GM23248 (cell line): ENCODE measurements at regions not wholly inside any gene's neighbourhood (a gene's known extent, or its start where the extent isn't known, plus 50 kb on each side); places are given as distances from the start of the nearest gene placed in this dataset.
A peak's percentile ranks its signal among the peaks of the same experiment; 100 is the strongest.

Source experiments
- DNase-seq: peaks from one replicate; pipeline ENCODE4 v3.0.0-alpha.2; 2015
- H2AFZ ChIP-seq: fragments of 200-600 bp; sonication (generic); 2 replicates; pipeline ENCODE4 v1.6.1; 2016; ENCODE audit warnings: antibody characterized with exemption
- H3F3A ChIP-seq: fragments of 200-600 bp; sonication (generic); 2 replicates; pipeline ENCODE4 v1.6.1; 2016; ENCODE audit warnings: mild to moderate bottlenecking, antibody characterized with exemption, mixed run types; ENCODE audit not compliant: insufficient read depth
- H3K27ac ChIP-seq: fragments of 200-600 bp; sonication (generic); 2 replicates; pipeline ENCODE4 v1.5.1; 2016; ENCODE audit warnings: mild to moderate bottlenecking
- H3K27me3 ChIP-seq: fragments of 200-600 bp; sonication (generic); replicated peaks from 2 replicates; pipeline ENCODE4 v1.6.1; 2016; ENCODE audit warnings: mild to moderate bottlenecking; ENCODE audit not compliant: insufficient read depth
- H3K36me3 ChIP-seq: fragments of 200-600 bp; sonication (generic); 2 replicates; pipeline ENCODE4 v1.6.1; 2016; ENCODE audit warnings: low read depth, mild to moderate bottlenecking
- H3K4me1 ChIP-seq: fragments of 200-600 bp; sonication (generic); 2 replicates; pipeline ENCODE4 v1.6.1; 2016; ENCODE audit warnings: mild to moderate bottlenecking; ENCODE audit not compliant: insufficient read depth
- H3K4me2 ChIP-seq: fragments of 200-600 bp; sonication (generic); one replicate; pipeline ENCODE4 v1.6.1; 2016; ENCODE audit warnings: mild to moderate bottlenecking; ENCODE audit not compliant: unreplicated experiment
- H3K4me3 ChIP-seq: fragments of 200-600 bp; sonication (generic); 2 replicates; pipeline ENCODE4 v1.5.1; 2016; ENCODE audit warnings: mild to moderate bottlenecking
- H3K79me2 ChIP-seq: fragments of 200-600 bp; sonication (generic); 2 replicates; pipeline ENCODE4 v1.6.1; 2016; ENCODE audit warnings: mild to moderate bottlenecking; ENCODE audit not compliant: insufficient read depth
- H3K9ac ChIP-seq: fragments of 200-600 bp; sonication (generic); 2 replicates; pipeline ENCODE4 v1.6.1; 2016; ENCODE audit warnings: mild to moderate bottlenecking
- H3K9me2 ChIP-seq: fragments of 200-600 bp; sonication (generic); 2 replicates; pipeline ENCODE4 v1.6.1; 2016; ENCODE audit warnings: mixed run types, mild to moderate bottlenecking, moderate library complexity; ENCODE audit not compliant: insufficient read depth
- H3K9me3 ChIP-seq: fragments of 200-600 bp; sonication (generic); one replicate; pipeline ENCODE4 v1.6.1; 2017; ENCODE audit warnings: low read depth
- H4K20me1 ChIP-seq: fragments of 200-600 bp; sonication (generic); 2 replicates; pipeline ENCODE4 v1.6.0; 2016; ENCODE audit not compliant: insufficient read depth
- EZH2 ChIP-seq: fragments of 200-600 bp; sonication (generic); IDR thresholded peaks from 2 replicates; pipeline ENCODE4 v1.6.1; 2018; ENCODE audit warnings: antibody characterized with exemption, mild to moderate bottlenecking; ENCODE audit not compliant: insufficient read depth, poor library complexity, severe bottlenecking
- EZH2phosphoT487 ChIP-seq: fragments of 200-600 bp; sonication (generic); IDR thresholded peaks from 2 replicates; pipeline ENCODE4 v1.6.1; 2018; ENCODE audit warnings: antibody characterized with exemption, moderate library complexity, mild to moderate bottlenecking, low read depth; ENCODE audit not compliant: insufficient read depth
- WGBS, 2 experiments: methylation state at CpG; one replicate each; pipeline ENCODE4 v1.1.6; 2015 to 2017; ENCODE audit warnings: low lambda C conversion rate in 2 of 2, low coverage in 1 of 2; ENCODE audit errors: missing lambda C conversion rate in 2 of 2; 5-methylcytosine and 5-hydroxymethylcytosine counted together
- in situ Hi-C: fragments of 300-500 bp; cut with MboI; formaldehyde crosslinking; loops from 2 replicates; pipeline ENCODE4 v1.15.0; 2020

GRCh38 chr1:192489748-192490147 is 85.8 kb upstream of the RGS1 start:
- H3K9ac ChIP-seq: peak overlapping the region; percentile 64
- 1 to 10% methylated on average over 2 of the region's 2 CpGs for WGBS, 2 experiments
- peak; percentile 96 for DNase-seq
- H3F3A ChIP-seq: peaks cover 33% of the 10 kb centered on the region
- H3K36me3 ChIP-seq: no peaks in the 10 kb centered on the region
- in situ Hi-C loops: no loop called here
- no peaks in the 10 kb centered on the region for H3K9me3 ChIP-seq
- no peaks in the 10 kb centered on the region for H3K9me2 ChIP-seq
- peaks cover 32% of the 10 kb centered on the region for H3K4me1 ChIP-seq
- H3K4me3 ChIP-seq: no peak overlapping the region
- TF ChIP-seq EZH2phosphoT487: no peak
- TF ChIP-seq EZH2: no peak
- H4K20me1 ChIP-seq: no peaks in the 10 kb centered on the region
- H3K27me3 ChIP-seq: no peaks in the 10 kb centered on the region
- H2AFZ ChIP-seq: no peak overlapping the region
- peak overlapping the region; percentile 46 for H3K4me2 ChIP-seq
- peak overlapping the region; percentile 82 for H3K27ac ChIP-seq
- no peaks in the 10 kb centered on the region for H3K79me2 ChIP-seq

- H3K27ac ChIP-seq: no peak overlapping the region
- TF ChIP-seq EZH2 (no peak), EZH2phosphoT487 (no peak)
- H3K4me2 ChIP-seq: no peak overlapping the region
- in situ Hi-C loops: no loop called here
- H3K36me3 ChIP-seq: no peaks in the 10 kb centered on the region
- H3K4me3 ChIP-seq: no peak overlapping the region
- WGBS, 2 experiments: 88 to 98% methylated on average over 2 of the region's 2 CpGs
- peaks cover 20% of the 10 kb centered on the region for H3K4me1 ChIP-seq
- no peaks in the 10 kb centered on the region for H3K9me3 ChIP-seq
- no peaks in the 10 kb centered on the region for H3K27me3 ChIP-seq
- no peak overlapping the region for H2AFZ ChIP-seq
- H3K79me2 ChIP-seq: no peaks in the 10 kb centered on the region
- H3F3A ChIP-seq: peaks cover 20% of the 10 kb centered on the region
- no peaks in the 10 kb centered on the region for H3K9me2 ChIP-seq
- H3K9ac ChIP-seq: no peak overlapping the region
- peak; percentile 50 for DNase-seq
- H4K20me1 ChIP-seq: no peaks in the 10 kb centered on the region
Measured at GRCh38 chr1:192491804-192492554, 83.6 kb upstream of the RGS1 start.

GRCh38 chr1:192493584-192493983 is 82.0 kb upstream of the RGS1 start:
- Histone ChIP-seq H3K4me3 (no peak overlapping the region), H3K4me1 (peaks cover 18% of the 10 kb centered on the region), H3K4me2 (no peak overlapping the region), H3K9ac (no peak overlapping the region), H3K9me2 (no peaks in the 10 kb centered on the region), H2AFZ (no peak overlapping the region), H3K9me3 (no peaks in the 10 kb centered on the region), H3F3A (peaks cover 18% of the 10 kb centered on the region), H3K27me3 (no peaks in the 10 kb centered on the region), H3K27ac (no peak overlapping the region), H4K20me1 (no peaks in the 10 kb centered on the region), H3K79me2 (no peaks in the 10 kb centered on the region), H3K36me3 (no peaks in the 10 kb centered on the region)
- DNase-seq: no peak
- WGBS, 2 experiments: 82 to 83% methylated on average over 1 of the region's 1 CpG
- TF ChIP-seq EZH2phosphoT487: no peak
- no peak for TF ChIP-seq EZH2
- in situ Hi-C loops: no loop called here

- Histone ChIP-seq H3K27ac (no peak overlapping the region), H3F3A (no peaks in the 10 kb centered on the region), H3K79me2 (no peaks in the 10 kb centered on the region), H3K9ac (no peak overlapping the region), H3K9me2 (no peaks in the 10 kb centered on the region), H3K4me1 (0 out of 2 replicates have a peak, but pooled peaks cover 3% of the 10 kb centered on the region), H3K4me3 (no peak overlapping the region), H4K20me1 (no peaks in the 10 kb centered on the region), H3K9me3 (no peaks in the 10 kb centered on the region), H3K4me2 (no peak overlapping the region), H3K36me3 (no peaks in the 10 kb centered on the region), H3K27me3 (no peaks in the 10 kb centered on the region), H2AFZ (no peak overlapping the region)
- in situ Hi-C loops: no loop called here
- DNase-seq: no peak
- WGBS, 2 experiments: 67 to 73% methylated on average over 3 of the region's 3 CpGs
- no peak for TF ChIP-seq EZH2phosphoT487
- no peak for TF ChIP-seq EZH2
Measured at GRCh38 chr1:192496369-192497056, 79.1 kb upstream of the RGS1 start.
